ENCODE measurements at regions not wholly inside any gene's neighbourhood (a gene's known extent, or its start where the extent isn't known, plus 50 kb on each side); places are given as distances from the start of the nearest gene placed in this dataset.

DNA sequence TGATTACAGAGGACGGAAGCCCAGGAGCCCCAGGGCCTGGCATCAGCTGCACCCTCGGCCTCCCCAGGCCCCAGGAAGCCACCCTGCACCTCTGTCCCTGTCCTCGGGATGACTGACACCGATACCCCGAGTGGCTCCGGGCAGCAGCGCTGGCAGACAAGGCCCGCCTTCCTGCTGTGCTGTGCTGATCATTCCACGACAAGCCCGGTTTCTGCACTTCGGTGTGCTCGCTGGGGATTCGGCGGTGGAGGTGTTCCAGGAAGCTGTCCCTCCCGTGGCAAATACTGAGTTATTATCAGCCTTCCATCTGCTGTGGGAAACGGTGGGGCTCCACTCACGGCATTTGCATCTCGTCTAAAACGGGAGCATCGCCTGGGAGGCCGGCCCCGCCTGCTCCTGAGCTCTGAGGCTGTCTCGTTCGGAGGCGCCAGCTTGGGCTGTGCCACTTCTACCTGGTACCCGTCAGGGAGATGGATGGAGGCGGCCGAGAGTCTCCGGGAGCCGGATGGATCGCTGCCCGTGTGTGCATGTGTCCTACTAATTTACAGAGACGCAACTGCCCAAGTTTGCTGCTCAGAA, 506.1 kb downstream of the BRD1 start:
- H4K20me1 ChIP-seq (ENCODE audit: insufficient read depth, low read length, poor library complexity, severe bottlenecking): no peaks in the 10 kb centered on the region
- H3K4me3 ChIP-seq (ENCODE audit: low read length, poor library complexity, severe bottlenecking): no peak overlapping the region
- no peaks in the 10 kb centered on the region for H3K9me2 ChIP-seq (replicated peaks; ENCODE audit: low read depth, low read length)
- no peak overlapping the region for H2AFZ ChIP-seq (ENCODE audit: low read length)
- peaks cover 10% of the 10 kb centered on the region for H3K4me1 ChIP-seq (ENCODE audit: insufficient read depth, low read length, poor library complexity, severe bottlenecking)
- no peak overlapping the region for H3K4me2 ChIP-seq (ENCODE audit: low read depth, low read length, poor library complexity, severe bottlenecking)
- no peaks in the 10 kb centered on the region for H3K79me2 ChIP-seq (ENCODE audit: insufficient read depth, low read length)
- no peaks in the 10 kb centered on the region for H3K9me3 ChIP-seq (ENCODE audit: insufficient read depth, low read depth, low read length)
- H3K36me3 ChIP-seq (ENCODE audit: insufficient read depth, low read length): no peaks in the 10 kb centered on the region
- TF ChIP-seq, protein P1, sequence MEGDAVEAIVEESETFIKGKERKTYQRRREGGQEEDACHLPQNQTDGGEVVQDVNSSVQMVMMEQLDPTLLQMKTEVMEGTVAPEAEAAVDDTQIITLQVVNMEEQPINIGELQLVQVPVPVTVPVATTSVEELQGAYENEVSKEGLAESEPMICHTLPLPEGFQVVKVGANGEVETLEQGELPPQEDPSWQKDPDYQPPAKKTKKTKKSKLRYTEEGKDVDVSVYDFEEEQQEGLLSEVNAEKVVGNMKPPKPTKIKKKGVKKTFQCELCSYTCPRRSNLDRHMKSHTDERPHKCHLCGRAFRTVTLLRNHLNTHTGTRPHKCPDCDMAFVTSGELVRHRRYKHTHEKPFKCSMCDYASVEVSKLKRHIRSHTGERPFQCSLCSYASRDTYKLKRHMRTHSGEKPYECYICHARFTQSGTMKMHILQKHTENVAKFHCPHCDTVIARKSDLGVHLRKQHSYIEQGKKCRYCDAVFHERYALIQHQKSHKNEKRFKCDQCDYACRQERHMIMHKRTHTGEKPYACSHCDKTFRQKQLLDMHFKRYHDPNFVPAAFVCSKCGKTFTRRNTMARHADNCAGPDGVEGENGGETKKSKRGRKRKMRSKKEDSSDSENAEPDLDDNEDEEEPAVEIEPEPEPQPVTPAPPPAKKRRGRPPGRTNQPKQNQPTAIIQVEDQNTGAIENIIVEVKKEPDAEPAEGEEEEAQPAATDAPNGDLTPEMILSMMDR (conservative IDR thresholded peaks at IDR 0.05; ENCODE audit: low read length): no peak
- no peak for TF ChIP-seq EZH2phosphoT487 (IDR thresholded peaks at IDR 0.05; ENCODE audit: borderline replicate concordance)
- H3K27me3 ChIP-seq (ENCODE audit: insufficient read depth, low read length, poor library complexity, severe bottlenecking): no peaks in the 10 kb centered on the region
- H3K9ac ChIP-seq (ENCODE audit: low read depth, low read length, poor library complexity, severe bottlenecking): no peak overlapping the region
- H3F3A ChIP-seq (ENCODE audit: low read depth): no peaks in the 10 kb centered on the region

GRCh38 chr22:49320714-49321476, 506.8 kb downstream of the BRD1 start:
- Histone ChIP-seq H3K4me2 (ENCODE audit: low read depth, low read length, poor library complexity, severe bottlenecking) (no peak overlapping the region), H4K20me1 (ENCODE audit: insufficient read depth, low read length, poor library complexity, severe bottlenecking) (no peaks in the 10 kb centered on the region), H3K9me3 (ENCODE audit: insufficient read depth, low read depth, low read length) (no peaks in the 10 kb centered on the region), H3K4me3 (ENCODE audit: low read length, poor library complexity, severe bottlenecking) (no peak overlapping the region), H2AFZ (ENCODE audit: low read length) (no peak overlapping the region), H3K9me2 (replicated peaks; ENCODE audit: low read depth, low read length) (no peaks in the 10 kb centered on the region), H3K27me3 (ENCODE audit: insufficient read depth, low read length, poor library complexity, severe bottlenecking) (no peaks in the 10 kb centered on the region), H3F3A (ENCODE audit: low read depth) (no peaks in the 10 kb centered on the region), H3K79me2 (ENCODE audit: insufficient read depth, low read length) (no peaks in the 10 kb centered on the region), H3K36me3 (ENCODE audit: insufficient read depth, low read length) (no peaks in the 10 kb centered on the region), H3K9ac (ENCODE audit: low read depth, low read length, poor library complexity, severe bottlenecking) (no peak overlapping the region), H3K4me1 (ENCODE audit: insufficient read depth, low read length, poor library complexity, severe bottlenecking) (peaks cover 10% of the 10 kb centered on the region)
- no peak for TF ChIP-seq EZH2phosphoT487 (IDR thresholded peaks at IDR 0.05; ENCODE audit: borderline replicate concordance)
- TF ChIP-seq, protein P1 (conservative IDR thresholded peaks at IDR 0.05; ENCODE audit: low read length): no peak

- Histone ChIP-seq H3K79me2 (ENCODE audit: insufficient read depth, low read length) (no peaks in the 10 kb centered on the region), H3K27me3 (ENCODE audit: insufficient read depth, low read length, poor library complexity, severe bottlenecking) (no peaks in the 10 kb centered on the region), H3K9me3 (ENCODE audit: insufficient read depth, low read depth, low read length) (no peaks in the 10 kb centered on the region), H3K9ac (ENCODE audit: low read depth, low read length, poor library complexity, severe bottlenecking) (no peak overlapping the region), H3K4me3 (ENCODE audit: low read length, poor library complexity, severe bottlenecking) (no peak overlapping the region), H3K36me3 (ENCODE audit: insufficient read depth, low read length) (no peaks in the 10 kb centered on the region), H3F3A (ENCODE audit: low read depth) (no peaks in the 10 kb centered on the region), H3K4me1 (ENCODE audit: insufficient read depth, low read length, poor library complexity, severe bottlenecking) (no peaks in the 10 kb centered on the region), H2AFZ (ENCODE audit: low read length) (no peak overlapping the region), H4K20me1 (ENCODE audit: insufficient read depth, low read length, poor library complexity, severe bottlenecking) (no peaks in the 10 kb centered on the region), H3K4me2 (ENCODE audit: low read depth, low read length, poor library complexity, severe bottlenecking) (no peak overlapping the region), H3K9me2 (replicated peaks; ENCODE audit: low read depth, low read length) (no peaks in the 10 kb centered on the region)
- TF ChIP-seq, protein P1 (conservative IDR thresholded peaks at IDR 0.05; ENCODE audit: low read length): peak; percentile 65
- TF ChIP-seq EZH2phosphoT487 (IDR thresholded peaks at IDR 0.05; ENCODE audit: borderline replicate concordance): no peak
Observed at GRCh38 chr22:49317369-49317768, 510.3 kb downstream of the BRD1 start.
